ENCODE measurements at regions not wholly inside any gene's neighbourhood (a gene's known extent, or its start where the extent isn't known, plus 50 kb on each side); places are given as distances from the start of the nearest gene placed in this dataset.

- peak in 3 of 4 donors; percentile 41 to 51 (median 49) for ATAC-seq
- Histone ChIP-seq H3K27ac (no peak overlapping the region), H3K4me3 (no peak overlapping the region), H3K9me3 (no peaks in the 10 kb centered on the region), H3K4me1 (peaks cover 0 to 8% (median 1%) of the 10 kb centered on the region in 3 donors), H3K36me3 (no peaks in the 10 kb centered on the region), H3K27me3 (no peaks in the 10 kb centered on the region)
- WGBS, 2 donors = 46 to 49% methylated on average over 12 of the region's 12 CpGs
- intact Hi-C loops (cut with DNase I) = no loop called here
- DNase-seq = peak in 1 of 6 donors; percentile 21
- FAIRE-seq = no peak
- TF ChIP-seq CTCF (IDR thresholded peaks at IDR 0.05) = no peak
Observed at GRCh38 chr3:72274493-72275330, 489.8 kb upstream of the PROK2 start.

GRCh38 chr3:72273615-72274014 is 488.7 kb upstream of the PROK2 start:
- no peak for TF ChIP-seq CTCF (IDR thresholded peaks at IDR 0.05)
- Histone ChIP-seq H3K4me3 (no peak overlapping the region), H3K9me3 (no peaks in the 10 kb centered on the region), H3K4me1 (peaks cover 0 to 10% (median 3%) of the 10 kb centered on the region in 3 donors), H3K27me3 (no peaks in the 10 kb centered on the region), H3K27ac (no peak overlapping the region), H3K36me3 (no peaks in the 10 kb centered on the region)
- no peak for ATAC-seq
- WGBS, 2 donors = 75 to 83% methylated on average over 6 of the region's 6 CpGs
- FAIRE-seq = no peak
- no peak for DNase-seq
- intact Hi-C loops (cut with DNase I) = no loop called here

DNA sequence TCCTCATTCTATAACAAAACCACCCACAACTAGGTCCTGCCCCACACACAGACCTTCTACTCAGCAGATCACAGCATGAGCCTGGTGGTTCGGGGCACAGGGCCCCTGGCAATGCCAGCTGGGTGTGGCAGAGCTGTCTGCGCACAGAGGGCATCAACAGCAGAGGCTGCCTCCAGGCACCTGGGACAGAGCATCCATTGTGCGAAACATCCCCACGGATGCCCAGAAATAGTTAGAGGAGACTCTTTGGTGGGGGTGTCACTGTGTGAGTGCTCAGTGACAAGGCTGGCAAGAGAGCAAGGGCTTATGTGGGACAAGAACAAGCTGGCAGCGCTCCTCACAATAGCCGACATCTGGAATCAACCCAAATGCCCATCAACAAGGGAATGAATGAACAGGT is 487.4 kb upstream of the PROK2 start:
- WGBS, 2 donors = 89 to 95% methylated on average over 6 of the region's 6 CpGs
- intact Hi-C loops (cut with DNase I) = no loop called here
- Histone ChIP-seq H3K9me3 (no peaks in the 10 kb centered on the region), H3K27ac (no peak overlapping the region), H3K4me3 (no peak overlapping the region), H3K27me3 (no peaks in the 10 kb centered on the region), H3K4me1 (peaks cover 0 to 10% (median 3%) of the 10 kb centered on the region in 3 donors), H3K36me3 (no peaks in the 10 kb centered on the region)
- FAIRE-seq = no peak
- DNase-seq = no peak
- no peak for TF ChIP-seq CTCF (IDR thresholded peaks at IDR 0.05)
- ATAC-seq = no peak

GRCh38 chr3:72271923-72272322 is 487.0 kb upstream of the PROK2 start:
- DNase-seq (no peak), ATAC-seq (no peak), FAIRE-seq (no peak)
- no peaks in the 10 kb centered on the region for H3K27me3 ChIP-seq
- 83 to 86% methylated on average over 2 of the region's 2 CpGs for WGBS, 2 donors
- no peak for TF ChIP-seq CTCF (IDR thresholded peaks at IDR 0.05)
- no peaks in the 10 kb centered on the region for H3K9me3 ChIP-seq
- no peak overlapping the region for H3K4me3 ChIP-seq
- H3K4me1 ChIP-seq = peaks cover 0 to 10% (median 3%) of the 10 kb centered on the region in 3 donors
- no peak overlapping the region for H3K27ac ChIP-seq
- H3K36me3 ChIP-seq = no peaks in the 10 kb centered on the region
- intact Hi-C loops (cut with DNase I) = no loop called here

DNA sequence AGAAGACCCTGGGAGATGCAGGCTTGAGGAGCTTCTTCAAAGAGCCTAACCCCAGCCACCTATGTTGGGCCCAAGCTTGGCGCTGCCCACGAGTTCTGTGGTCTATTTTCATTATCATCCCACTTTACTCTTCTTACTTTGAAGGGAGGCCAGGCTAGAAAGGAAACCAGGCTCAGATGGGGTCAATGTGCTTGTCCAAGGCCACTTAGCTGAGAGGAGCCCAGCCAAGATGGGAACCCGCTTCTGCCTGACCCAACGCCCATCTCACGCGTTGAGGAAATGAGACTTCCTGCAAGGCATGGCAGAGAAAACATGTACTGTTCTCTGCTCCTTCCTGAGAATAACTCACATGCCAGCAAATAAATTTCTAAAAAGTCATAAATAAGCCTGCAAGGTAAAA is 486.3 kb upstream of the PROK2 start:
- intact Hi-C loops (cut with DNase I) = no loop called here
- 90 to 91% methylated on average over 6 of the region's 6 CpGs for WGBS, 2 donors

More for the DNA sequence above, 486.3 kb upstream of the PROK2 start:
- TF ChIP-seq CTCF (IDR thresholded peaks at IDR 0.05) = no peak
- Histone ChIP-seq H3K27me3 (no peaks in the 10 kb centered on the region), H3K4me1 (peaks cover 0 to 10% (median 3%) of the 10 kb centered on the region in 3 donors), H3K36me3 (no peaks in the 10 kb centered on the region), H3K4me3 (no peak overlapping the region), H3K27ac (no peak overlapping the region), H3K9me3 (no peaks in the 10 kb centered on the region)
- FAIRE-seq (no peak), DNase-seq (no peak), ATAC-seq (no peak)
